Activated T-helper 1 cell treated with anti-CD3 and anti-CD28 coated beads, Interleukin-2, amount 50 U/mL, for 16 hours (primary cell): ENCODE measurements at regions not wholly inside any gene's neighbourhood (a gene's known extent, or its start where the extent isn't known, plus 50 kb on each side); places are given as distances from the start of the nearest gene placed in this dataset.
"Not testable (repeated sequence)": the region's sequence is repeated elsewhere in the genome, so short reads cannot be mapped to it uniquely, and the experiment has no call there.

Source experiments
- DNase-seq, 2 donors: peaks; one replicate each; pipeline ENCODE4 v3.0.0-alpha.2; 2020; ENCODE audit warnings: low read depth in 1 of 2, low spot score in 1 of 2

GRCh38 chr1:200284236-200284635 is 125.6 kb downstream of the ZNF281 start:
- DNase-seq = not testable (repeated sequence)

GRCh38 chr1:200282497-200283122 is 127.2 kb downstream of the ZNF281 start:
- DNase-seq = no peak

GRCh38 chr1:200281201-200281835 is 128.5 kb downstream of the ZNF281 start:
- DNase-seq = no peak

- no peak for DNase-seq
Measured at GRCh38 chr1:200279810-200280411, 129.9 kb downstream of the ZNF281 start.

- DNase-seq = no peak
Measured at GRCh38 chr1:200275816-200276453, 133.9 kb downstream of the ZNF281 start.

GRCh38 chr1:200275415-200275814 is 134.4 kb downstream of the ZNF281 start:
- no peak for DNase-seq

- DNase-seq = no peak
Measured at GRCh38 chr1:200274116-200274515, 135.7 kb downstream of the ZNF281 start.

- no peak for DNase-seq
Measured at GRCh38 chr1:200272481-200273068, 137.3 kb downstream of the ZNF281 start.

- DNase-seq = no peak
Measured at GRCh38 chr1:200269256-200269655, 140.6 kb downstream of the ZNF281 start.

GRCh38 chr1:200267937-200268336 is 141.9 kb downstream of the ZNF281 start:
- no peak for DNase-seq

GRCh38 chr1:200267458-200267857 is 142.4 kb downstream of the ZNF281 start:
- no peak for DNase-seq

- DNase-seq = no peak
Measured at GRCh38 chr1:200266871-200267270, 143.0 kb downstream of the ZNF281 start.

GRCh38 chr1:200265881-200266280 is 144.0 kb downstream of the ZNF281 start:
- no peak for DNase-seq

- DNase-seq = no peak
Measured at GRCh38 chr1:200265104-200265503, 144.7 kb downstream of the ZNF281 start.

- no peak for DNase-seq
Measured at GRCh38 chr1:200263203-200263602, 146.6 kb downstream of the ZNF281 start.

GRCh38 chr1:200262326-200262965 is 147.4 kb downstream of the ZNF281 start:
- DNase-seq = no peak

GRCh38 chr1:200260597-200261335 is 149.1 kb downstream of the ZNF281 start:
- DNase-seq = no peak

- DNase-seq = no peak
Measured at GRCh38 chr1:200258447-200259375, 151.1 kb downstream of the ZNF281 start.

GRCh38 chr1:200257235-200257634 is 152.6 kb downstream of the ZNF281 start:
- no peak for DNase-seq
